HuH-7.5 (cell line): ENCODE measurements at regions not wholly inside any gene's neighbourhood (a gene's known extent, or its start where the extent isn't known, plus 50 kb on each side); places are given as distances from the start of the nearest gene placed in this dataset.

Experiments used
- DNase-seq: peaks from one replicate; pipeline ENCODE4 v3.0.0; 2011; ENCODE audit warnings: low spot score

DNA sequence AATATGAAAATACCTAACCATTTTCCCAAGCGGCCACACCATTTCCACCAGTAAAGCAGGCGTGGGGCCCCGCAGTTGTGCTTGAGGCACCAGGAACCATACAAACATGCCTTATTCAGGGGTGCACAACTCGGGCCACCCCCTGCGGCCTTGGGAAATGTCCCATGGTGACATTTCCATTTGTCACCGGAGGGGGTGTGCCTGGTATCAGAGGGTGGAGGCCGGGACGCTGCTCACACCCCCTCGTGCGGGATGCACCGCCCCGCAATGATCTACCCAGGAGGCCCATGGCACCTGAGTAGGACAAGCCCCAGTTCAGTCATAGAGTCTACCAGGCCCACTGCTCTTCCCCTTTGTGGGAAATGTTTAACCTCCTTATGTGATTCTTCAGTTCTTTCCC, 218.8 kb downstream of the TEX29 start:
- DNase-seq = no peak

GRCh38 chr13:111539791-111540446, 219.5 kb downstream of the TEX29 start:
- no peak for DNase-seq

DNA sequence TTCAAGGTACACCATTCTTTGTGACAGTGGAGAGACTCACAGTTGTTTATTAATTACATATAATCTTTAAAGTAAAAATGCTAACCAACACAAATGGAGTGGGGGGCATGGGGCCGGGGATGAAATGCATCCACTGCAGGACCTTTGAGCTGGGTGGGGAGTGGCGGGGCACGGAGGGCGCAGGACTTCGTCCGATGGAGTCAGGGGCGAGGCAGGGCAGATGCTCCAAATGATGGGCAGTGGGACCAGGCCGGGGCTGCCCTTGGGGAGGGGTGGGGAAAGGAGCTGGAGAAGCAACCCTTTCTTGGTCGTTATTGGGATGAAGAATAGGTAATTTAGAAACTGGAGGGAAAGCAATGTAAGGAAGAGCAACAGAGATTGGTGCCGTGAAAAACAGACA, 220.0 kb downstream of the TEX29 start:
- no peak for DNase-seq

- no peak for DNase-seq
Measured at GRCh38 chr13:111541345-111541744, 220.9 kb downstream of the TEX29 start.

DNA sequence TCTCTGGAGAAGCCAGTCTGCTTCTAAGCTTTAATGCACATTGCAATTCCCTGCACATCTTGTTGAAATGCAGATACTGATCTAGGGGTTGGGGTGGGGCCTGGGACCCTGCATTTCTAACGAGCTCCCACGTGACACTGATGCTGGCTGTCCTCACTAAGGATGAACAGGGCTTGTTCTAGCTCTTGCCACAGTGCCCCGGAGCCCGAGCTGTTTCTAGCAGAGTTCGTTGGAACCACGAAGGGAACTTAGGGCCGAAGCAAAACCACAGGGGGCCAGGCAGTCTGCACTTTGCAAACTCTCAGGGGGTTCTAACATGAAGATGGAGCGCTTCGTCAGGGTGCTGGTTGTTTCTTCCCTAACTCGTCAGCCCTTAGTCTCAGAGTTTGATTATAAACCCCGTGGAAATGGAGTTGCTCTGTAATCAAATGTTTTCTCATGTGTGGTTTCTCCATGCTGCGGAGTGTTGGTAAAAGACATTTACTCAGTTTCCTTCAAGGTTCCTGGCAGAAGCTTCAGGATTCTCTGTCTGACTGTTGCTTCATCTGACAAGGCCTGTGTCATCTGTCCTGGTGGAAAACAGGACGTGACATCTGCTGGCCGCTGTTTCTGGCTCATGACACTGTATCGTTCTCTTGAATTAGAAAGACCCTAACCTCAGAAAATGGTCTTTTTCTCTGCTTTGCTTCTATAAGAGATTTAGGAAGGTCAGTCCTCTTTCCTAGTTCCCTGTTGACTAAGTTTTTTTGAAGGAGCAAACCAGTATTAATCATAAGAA, 221.5 kb downstream of the TEX29 start:
- DNase-seq = no peak

GRCh38 chr13:111542530-111543341, 222.3 kb downstream of the TEX29 start:
- no peak for DNase-seq

GRCh38 chr13:111546921-111547675, 226.7 kb downstream of the TEX29 start:
- DNase-seq = no peak

DNA sequence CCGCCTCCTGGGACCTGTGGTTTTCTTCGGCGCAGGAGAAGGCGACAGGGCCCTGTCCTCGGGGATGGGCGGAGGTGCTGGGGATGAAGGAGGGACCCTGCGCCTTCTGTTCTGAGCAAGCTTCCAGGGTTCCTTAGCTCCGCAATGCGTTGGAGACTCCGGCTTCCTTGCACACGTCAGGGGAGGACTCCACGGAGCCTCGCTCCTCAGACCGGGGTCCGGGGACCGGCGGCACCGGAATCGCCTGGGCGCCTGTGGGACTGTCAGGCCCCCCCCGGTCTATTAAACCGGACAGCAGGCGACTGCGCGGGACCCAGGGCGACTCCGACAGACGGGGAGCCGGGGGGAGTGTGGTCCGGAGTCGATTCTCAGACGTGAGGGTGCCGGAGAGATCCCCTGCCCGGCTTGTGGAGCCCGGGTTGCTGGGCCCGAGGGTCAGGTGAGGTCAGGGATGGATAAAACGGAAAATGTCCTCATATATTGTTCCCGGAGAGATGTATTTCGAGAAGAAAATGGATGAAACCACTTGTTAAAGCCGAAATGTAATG, 227.4 kb downstream of the TEX29 start:
- DNase-seq = no peak

DNA sequence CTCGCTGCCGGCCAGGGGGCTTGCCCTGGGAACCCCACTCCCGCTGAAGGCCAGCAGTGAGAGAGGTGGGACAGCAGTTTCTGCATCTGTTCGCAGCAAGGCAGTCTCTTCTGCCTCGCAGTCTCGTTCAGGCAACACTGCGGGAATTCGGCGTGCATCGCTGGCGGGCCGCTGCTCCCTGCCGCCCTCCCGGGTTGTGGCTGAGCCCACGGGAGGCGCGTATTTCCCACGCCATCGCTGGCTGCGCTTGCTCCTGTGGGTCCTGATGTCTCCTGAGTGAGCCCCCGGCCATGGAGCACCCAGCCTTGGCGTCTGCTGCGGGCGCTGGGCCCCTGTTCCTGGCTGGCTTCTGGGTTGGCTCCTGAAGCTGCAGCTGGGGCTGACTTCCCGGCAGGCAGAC, 227.9 kb downstream of the TEX29 start:
- DNase-seq = no peak

DNA sequence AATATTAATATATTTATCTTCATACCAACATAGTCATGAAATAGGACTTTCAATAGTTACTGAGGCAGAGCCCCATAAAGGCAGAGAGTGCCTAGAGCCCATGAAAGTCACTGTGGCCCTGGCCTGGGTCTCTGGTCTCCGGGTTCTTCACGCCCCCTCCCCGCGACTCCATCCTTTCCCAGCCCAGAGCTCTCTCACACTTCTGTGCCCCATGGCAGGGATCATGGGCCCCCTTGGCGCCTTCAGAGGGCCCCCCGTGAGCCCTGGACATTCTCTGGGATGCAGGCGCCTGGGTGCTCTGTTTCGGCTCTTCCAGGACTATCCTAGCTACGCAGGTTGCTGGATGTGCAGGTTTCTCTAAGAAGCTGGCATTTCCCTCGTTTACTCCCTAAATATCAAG, 228.4 kb downstream of the TEX29 start:
- DNase-seq = no peak

- DNase-seq = no peak
Measured at GRCh38 chr13:111549464-111549863, 229.0 kb downstream of the TEX29 start.

DNA sequence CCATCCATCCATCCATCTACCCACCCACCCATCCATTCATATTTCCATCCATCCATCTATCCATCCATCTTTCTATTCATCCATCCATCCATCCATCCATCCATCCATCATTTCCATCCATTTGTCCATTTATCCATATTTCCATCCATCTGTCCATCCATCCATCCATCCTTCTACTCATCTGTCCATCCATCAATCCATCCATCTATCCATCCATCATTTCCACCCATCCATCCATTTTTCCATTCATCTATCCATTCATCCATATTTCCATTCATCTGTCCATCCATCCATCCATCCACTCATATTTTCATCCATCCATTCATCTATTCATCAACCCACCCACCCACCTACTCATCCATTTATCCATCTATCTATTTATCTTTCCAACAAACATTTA, 229.6 kb downstream of the TEX29 start:
- no peak for DNase-seq

- DNase-seq = no peak
Measured at GRCh38 chr13:111551204-111551820, 230.9 kb downstream of the TEX29 start.

DNA sequence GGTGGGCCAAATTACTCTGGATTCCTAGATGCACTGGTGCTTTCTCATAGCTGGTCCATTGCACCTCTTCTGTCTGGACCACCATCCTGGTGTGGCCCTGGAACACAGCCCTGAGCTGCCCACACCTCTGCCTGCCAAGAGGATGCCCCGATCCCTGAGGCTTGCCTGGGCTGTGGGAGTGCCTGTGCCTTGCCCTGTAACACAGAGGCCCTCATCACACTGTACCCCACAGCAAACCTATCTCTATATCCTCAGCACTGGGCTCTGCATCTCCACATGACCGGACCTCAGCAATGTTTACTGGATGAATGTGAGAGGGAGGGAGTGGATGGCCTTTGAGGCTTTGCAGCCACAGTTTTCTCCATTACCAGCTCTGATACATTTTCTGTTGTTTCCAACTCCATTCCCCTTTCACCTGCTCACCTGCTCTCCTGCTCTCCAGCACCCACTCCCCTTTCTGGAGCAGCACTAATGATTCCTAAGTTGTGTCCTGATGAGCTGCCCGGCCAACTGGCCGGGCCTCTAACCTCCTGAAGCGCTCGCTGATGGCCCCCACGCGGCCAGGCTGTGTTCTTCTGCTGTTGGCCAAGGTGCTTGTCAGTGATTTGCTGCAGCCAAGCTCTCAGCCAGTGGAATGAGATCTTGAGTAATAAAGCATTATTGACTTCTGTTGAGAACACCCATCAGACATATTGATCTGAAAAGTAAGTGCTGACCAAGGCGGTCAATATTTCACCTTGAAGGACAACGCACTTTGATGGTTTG, 232.6 kb downstream of the TEX29 start:
- no peak for DNase-seq

- no peak for DNase-seq
Measured at GRCh38 chr13:111554539-111555267, 234.3 kb downstream of the TEX29 start.

DNA sequence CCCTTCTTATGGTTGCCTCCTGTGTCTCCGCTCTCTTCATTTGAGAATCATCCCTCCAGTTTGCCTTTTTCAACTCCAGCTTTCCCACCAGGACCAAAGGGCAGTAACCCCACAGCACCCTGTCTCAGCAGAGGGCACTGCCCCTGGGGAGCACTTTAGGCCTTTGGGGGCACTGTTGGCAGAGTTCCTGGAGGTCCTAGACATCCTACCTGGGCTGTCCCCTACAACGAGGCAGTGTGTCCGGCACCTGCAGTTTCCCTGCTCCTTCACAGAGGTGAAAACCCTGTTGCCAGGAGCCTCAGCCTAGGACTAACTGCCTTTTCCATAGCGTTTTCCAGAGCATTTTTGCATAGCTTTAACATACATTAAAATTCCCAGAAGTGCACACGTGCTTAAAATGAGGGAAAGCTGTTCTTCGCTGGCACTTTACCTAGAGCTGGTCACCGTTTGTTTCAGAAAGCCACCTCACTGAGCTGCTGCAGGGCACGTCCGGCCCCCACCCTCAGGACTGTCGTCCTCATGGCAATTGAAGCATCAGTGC, 234.9 kb downstream of the TEX29 start:
- DNase-seq = no peak

- no peak for DNase-seq
Measured at GRCh38 chr13:111555903-111556302, 235.5 kb downstream of the TEX29 start.

DNA sequence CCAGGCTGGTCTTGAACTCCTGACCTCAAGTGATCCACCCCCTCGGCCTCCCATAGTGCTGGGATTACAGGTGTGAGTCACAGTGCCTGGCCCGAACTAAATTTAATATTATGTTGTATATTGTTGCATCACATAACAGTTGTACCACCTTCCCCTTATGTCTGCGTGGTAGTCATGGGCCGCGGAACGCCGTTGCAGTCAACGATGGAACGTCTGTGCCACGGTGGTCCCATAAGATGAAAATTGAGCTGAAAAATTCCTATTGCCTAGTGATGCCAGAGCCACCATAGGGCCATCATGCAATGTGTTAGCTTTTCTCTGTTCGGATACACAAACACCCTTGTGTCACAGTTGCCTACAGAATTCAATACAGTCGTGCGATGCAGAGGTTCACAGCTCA, 236.1 kb downstream of the TEX29 start:
- DNase-seq = no peak

DNA sequence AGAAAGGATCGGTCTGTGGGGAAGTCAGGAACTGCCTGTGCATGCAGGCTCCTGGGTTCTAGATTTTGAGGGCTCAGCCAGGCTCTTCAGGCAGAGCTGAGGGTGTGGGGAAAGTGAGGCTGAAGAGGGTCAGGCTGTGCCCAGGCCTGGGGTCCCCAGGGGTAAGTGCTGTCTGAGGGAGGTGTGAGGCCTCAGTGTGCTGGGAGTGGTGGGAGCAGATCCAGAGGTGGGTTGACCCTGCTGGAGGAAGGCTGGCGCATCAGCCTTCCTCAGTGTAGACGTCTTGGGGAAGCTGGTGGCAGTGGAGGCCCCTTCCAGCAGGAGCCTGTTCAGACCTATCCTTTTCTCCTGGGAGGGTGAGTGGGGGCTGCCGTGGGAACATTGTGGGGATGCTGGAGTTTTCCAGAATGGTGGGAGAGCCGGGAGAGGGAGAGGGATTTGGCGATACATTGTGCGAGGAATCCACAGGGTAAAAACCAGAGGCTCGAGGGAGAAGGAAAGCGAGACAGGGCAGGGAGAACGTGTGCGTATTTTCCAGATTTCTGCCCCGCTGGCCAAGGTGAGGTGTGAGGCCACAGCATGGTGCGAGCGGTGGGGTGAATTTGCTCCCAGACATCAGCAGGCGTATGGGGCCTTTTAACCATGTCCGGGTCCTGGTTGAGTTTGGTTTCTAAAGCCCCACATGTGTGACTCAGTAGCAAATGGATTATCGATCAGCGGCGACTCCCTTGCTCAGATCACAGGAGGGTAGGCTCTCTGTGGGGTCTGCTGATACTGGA, 237.7 kb downstream of the TEX29 start:
- no peak for DNase-seq
